Suprapubic skin (tissue), 4 donors: ENCODE measurements at regions not wholly inside any gene's neighbourhood (a gene's known extent, or its start where the extent isn't known, plus 50 kb on each side); places are given as distances from the start of the nearest gene placed in this dataset.

ENCODE experiments used
- EP300 ChIP-seq: sonication (generic); formaldehyde crosslinking; IDR thresholded peaks from one replicate; pipeline ENCODE4 v1.6.1; 2017; ENCODE audit warnings: antibody characterized with exemption
- POLR2A ChIP-seq, 2 donors: fragments of 450-650 bp; IDR thresholded peaks; one replicate each; pipeline ENCODE4 v1.6.1; 2017; ENCODE audit warnings: antibody characterized with exemption in 2 of 2, mild to moderate bottlenecking in 2 of 2, moderate library complexity in 2 of 2
- POLR2AphosphoS5 ChIP-seq, 3 donors: sonication (generic); formaldehyde crosslinking; IDR thresholded peaks; one replicate each; pipeline ENCODE4 v1.6.1; 2017; ENCODE audit warnings: antibody characterized with exemption in 3 of 3
- TF ChIP-seq, protein P1 (sequence below), 2 donors: fragments of 200-600 bp in 1 of 2; fragments of 450-650 bp in 1 of 2; sonication (generic) in 1 of 2; IDR thresholded peaks; one replicate each; pipeline ENCODE4 v1.5.1; 2016 to 2019; ENCODE audit warnings: antibody characterized with exemption in 2 of 2, mild to moderate bottlenecking in 1 of 2, moderate library complexity in 1 of 2

DNA sequence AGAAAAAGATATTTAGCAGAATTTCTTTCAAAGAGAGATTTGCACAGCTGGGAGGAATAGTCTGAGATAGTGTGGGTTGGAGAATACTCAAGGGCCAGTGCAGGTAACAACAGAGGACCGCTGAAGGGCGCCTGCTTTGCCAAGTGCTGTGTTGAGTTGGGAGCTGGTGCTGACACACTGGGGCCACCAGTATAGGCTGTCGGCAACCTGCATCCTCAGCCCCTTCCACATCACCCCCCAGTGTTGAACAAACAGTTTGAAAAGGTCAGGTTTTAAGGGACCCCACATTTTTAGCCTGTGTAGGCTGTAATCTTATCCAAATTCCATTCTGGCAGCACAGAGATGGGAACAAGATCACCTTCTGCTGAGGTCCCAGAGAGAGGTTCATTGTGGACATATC is 96.6 kb downstream of the ABHD5 start:
- TF ChIP-seq EP300 (no peak), POLR2A (IDR thresholded peaks at IDR 0.05) (no peak), POLR2AphosphoS5 (IDR thresholded peaks at IDR 0.05) (no peak)
- TF ChIP-seq, protein P1, sequence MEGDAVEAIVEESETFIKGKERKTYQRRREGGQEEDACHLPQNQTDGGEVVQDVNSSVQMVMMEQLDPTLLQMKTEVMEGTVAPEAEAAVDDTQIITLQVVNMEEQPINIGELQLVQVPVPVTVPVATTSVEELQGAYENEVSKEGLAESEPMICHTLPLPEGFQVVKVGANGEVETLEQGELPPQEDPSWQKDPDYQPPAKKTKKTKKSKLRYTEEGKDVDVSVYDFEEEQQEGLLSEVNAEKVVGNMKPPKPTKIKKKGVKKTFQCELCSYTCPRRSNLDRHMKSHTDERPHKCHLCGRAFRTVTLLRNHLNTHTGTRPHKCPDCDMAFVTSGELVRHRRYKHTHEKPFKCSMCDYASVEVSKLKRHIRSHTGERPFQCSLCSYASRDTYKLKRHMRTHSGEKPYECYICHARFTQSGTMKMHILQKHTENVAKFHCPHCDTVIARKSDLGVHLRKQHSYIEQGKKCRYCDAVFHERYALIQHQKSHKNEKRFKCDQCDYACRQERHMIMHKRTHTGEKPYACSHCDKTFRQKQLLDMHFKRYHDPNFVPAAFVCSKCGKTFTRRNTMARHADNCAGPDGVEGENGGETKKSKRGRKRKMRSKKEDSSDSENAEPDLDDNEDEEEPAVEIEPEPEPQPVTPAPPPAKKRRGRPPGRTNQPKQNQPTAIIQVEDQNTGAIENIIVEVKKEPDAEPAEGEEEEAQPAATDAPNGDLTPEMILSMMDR (IDR thresholded peaks at IDR 0.05) = no peak
